ENCODE measurements at regions not wholly inside any gene's neighbourhood (a gene's known extent, or its start where the extent isn't known, plus 50 kb on each side); places are given as distances from the start of the nearest gene placed in this dataset.

GRCh38 chr2:120829633-120830025 lies 94.0 kb downstream of the GLI2 start:
- no peak for DNase-seq

DNA sequence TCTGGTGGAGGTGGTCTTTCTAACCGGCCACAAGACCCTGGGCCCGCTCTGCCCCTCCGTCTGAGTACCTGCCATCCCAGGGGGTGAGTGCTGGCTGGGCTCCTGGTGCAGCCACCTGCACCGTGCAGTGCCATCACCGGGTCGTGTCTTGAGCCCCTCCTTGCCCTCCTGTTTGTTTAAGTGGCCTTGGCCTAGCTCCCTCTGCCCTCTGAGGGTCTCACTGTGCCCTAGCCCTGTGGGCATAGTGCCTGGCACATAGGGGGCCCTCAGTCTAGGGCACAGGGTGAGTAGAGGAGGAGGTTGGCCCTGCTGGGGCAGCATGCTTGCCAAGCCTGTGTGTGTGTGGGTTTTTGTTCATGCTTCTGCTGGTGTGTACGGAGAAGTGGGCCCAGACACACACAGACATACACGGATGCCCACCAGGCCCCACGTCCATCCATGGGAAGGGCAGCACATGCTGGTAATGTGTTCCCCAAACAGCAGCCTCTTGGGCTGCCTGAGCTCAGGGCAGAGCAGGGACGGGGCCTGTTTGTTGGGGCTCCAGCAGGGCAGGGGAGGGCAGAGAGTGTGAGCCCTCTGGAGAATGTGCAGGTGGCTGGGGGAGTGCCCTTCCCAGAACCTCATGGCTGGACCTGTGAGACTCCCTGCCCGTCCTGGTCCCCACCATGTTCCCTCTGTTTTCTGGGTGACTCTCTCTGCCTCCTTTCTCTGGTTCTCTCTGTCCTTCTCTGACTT lies 94.6 kb downstream of the GLI2 start:
- no peak for DNase-seq

DNA sequence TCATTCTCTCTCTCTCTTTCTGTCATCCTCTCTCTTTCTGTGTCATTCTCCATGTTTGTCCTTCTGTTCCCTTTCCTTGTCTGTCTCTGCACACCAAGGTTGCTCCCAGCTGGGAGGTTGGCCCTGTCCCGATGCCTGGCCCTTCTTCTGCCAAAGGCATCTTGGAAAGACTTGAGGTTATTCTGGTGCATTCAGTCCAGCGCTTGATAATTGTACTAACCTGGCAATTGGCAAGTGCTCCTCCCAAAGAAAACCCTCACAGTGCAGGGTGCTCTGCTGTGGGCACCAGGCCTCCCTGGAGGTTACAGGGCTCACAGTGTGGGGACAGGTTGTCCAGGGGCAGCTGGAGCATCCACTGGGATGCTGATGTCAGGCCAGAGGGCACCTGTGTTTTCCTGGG lies 95.4 kb downstream of the GLI2 start:
- no peak for DNase-seq

GRCh38 chr2:120831891-120832290 lies 96.2 kb downstream of the GLI2 start:
- no peak for DNase-seq

DNA sequence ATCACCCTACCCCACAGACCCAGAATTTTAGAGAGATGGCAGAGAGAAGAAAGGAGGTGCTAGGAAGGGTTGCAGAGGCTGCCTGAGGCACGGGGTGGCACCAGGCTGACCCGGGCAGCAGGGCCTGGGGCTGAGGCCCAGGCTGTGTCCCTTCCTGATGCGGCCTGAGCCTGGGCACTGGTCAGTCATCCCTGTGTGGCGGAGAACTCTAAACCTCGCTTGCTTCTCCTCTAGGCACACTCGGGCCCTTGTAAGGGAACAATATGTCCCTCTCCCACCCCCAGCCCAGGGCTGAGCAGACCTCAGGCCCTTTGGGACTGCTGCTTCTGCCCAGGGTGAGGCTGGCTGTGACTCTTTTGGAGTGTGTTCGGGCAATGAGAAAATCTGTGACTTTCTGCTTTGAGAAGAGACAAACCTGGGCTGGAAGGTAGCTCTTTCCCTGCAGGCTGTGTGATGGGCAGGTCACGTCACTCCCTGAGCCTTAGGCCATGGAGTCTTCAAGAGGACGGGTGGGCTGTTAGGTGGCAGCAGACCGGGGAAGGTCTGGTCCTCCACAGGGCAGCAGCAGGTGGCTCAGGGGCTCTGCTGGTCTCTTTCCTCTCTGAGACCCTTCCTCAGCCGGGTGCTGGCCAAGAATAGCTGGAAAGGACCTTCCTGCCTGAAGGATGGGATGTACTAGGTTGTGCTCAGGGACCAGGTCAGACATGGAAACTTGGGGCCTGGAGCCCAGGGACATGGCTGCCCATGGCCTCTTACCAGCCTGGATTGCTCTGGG lies 96.8 kb downstream of the GLI2 start:
- no peak for DNase-seq

- DNase-seq, result no peak
Measured at GRCh38 chr2:120833127-120833675, 97.5 kb downstream of the GLI2 start.

DNA sequence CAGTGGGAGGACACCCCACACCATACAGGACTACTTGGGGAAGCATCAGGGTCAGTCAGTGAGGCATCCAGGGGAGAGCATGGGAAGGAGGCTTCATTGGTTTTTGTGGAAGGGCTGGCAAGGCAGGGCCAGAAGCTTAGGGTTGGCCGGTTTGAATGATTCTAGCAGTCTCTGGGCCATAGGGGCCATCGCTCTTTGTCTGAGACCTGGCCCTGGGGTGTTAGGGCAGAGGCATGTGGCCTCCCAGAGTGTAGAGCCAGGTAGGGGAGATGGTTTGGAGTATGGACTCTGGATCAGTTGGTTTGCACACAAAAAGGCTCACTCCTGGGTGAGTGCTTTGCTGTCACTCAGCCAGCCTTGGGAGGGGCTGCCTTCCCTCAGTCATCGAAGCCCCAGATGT lies 98.5 kb downstream of the GLI2 start:
- DNase-seq, result no peak

DNA sequence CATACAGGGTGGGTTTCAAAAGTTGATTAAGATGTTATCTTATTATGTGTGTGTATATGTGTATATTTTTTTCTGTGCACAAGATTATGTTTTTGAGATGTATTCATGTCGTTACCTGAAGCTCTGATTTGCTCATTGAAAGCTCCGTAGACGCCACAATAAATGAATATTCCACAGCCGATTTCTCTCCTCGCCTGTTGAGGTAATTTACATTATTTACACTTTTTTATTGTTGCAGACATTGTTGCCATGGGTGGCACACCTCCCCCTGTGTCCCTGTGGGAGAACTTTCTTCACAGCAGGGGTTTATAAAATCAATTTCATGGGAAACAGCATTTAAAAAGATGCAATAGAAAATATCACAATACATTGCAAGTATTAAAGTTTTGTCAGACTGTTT lies 100.6 kb downstream of the GLI2 start:
- no peak for DNase-seq

DNA sequence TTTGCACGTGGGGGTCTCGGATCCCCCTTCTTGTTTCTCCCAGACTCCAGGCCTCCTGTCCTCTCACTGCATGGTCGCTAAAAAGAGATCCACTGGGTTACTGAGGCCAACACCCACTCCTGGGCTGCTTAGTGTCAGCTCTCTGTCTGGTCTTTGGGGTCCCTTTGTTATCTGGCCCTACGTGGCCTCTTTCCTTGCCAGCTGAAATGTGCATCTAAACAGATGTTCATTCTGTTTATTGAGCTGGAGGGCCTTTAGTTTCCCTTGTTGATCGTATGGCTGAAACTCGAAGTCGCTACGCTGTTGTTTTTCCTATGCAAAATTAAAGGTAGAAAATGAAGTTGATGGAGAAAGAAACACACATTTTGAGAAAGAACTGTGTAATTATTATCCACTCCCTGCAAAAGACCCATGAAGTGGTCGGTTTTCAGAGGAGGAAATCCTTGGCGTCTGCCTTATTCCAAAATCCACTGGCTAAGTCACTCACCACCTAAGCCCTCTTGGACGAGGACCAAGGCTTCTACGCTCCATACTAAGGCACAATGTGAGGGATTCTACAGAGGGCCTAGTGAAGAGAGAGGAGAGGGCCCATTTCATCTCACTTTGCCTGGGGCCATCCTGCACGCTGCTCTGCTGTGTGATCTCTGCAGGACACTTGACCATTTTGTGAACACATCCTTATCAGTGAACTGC lies 105.3 kb downstream of the GLI2 start:
- DNase-seq, result no peak

DNA sequence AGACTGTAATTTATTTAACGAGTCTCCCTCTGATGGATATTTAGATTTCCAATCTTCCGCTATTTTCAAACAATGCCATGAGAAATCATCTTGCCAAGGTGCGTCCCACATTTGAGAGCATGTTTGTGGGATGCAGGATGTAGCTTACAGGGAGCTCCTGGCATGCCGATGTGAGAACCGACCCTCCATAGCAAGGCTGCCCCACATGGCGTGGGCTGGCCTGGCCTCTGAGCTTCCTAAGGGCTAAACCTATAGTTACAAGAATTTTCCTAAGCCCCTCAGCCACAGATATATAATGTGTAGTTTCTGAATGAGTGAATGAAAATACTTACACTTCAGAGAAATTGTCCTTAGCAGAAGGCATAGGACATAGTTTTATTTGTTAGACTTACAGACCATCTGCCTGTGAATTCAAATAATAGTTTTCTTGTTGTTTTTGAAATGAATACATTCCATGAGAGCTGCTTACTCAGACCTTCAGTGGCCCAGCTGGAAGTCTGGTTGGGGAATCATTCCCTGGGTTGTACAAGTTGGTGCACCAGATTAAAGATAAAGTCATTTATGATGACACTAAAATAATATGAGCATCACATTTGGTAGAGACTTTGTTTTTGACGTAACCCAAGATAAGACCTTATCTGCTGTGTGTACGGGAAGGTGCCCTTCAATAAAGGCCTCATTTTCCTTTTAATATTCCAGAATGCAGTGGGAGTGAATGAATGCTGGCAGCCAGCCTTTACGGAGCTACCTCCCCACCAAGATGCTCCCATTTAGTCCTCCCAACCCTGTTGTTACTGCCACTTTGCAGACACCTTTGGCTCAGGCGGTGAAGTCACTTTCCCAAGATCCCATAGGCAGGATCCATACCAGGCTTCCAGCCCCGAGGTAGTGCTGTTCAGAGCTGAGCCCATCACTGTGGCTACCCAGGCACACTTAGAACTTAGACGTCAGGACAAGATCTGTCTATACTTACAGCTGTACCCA lies 107.1 kb downstream of the GLI2 start:
- DNase-seq, result no peak

- DNase-seq, result no peak
Measured at GRCh38 chr2:120844070-120844738, 108.5 kb downstream of the GLI2 start.

GRCh38 chr2:120845277-120845676 lies 109.6 kb downstream of the GLI2 start:
- DNase-seq, result no peak

DNA sequence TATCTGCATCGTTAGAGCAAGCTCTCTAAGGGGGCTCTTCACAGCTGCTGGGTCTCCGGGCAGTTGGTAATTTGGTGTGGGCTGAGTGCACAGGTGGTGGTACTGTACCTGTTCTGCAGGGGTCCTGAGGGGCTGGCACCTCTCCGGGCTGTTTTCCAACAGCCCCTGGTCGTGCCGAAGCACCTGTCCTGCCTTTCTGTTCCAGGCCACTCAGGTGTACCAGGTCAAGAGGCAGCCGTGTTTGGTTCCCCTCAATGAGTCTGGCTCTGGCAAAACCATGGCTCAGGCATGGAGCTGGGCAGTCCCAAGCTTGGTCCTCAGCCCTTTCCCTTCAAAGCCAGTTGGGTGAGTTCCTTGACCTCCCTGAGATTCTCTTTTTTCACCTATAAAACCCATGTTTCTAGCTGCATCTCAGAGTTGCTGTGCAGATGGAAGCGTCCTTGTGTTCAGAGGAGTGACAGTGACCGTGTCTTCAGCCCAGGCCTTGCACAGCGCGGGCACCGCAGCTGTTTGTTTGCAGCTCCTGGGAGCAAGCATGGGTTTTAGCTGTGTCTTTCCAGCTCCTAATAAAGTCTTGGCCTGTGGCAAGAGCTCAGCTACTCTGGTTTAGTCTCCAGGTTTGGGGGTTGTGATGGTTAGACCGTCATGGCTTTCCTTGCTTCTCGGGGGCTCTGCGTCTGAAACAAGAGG lies 110.9 kb downstream of the GLI2 start:
- DNase-seq, result no peak

GRCh38 chr2:120847700-120848321 lies 112.1 kb downstream of the GLI2 start:
- DNase-seq, result no peak

GRCh38 chr2:120849278-120849677 lies 113.6 kb downstream of the GLI2 start:
- DNase-seq, result no peak

GRCh38 chr2:120850551-120850950 lies 114.9 kb downstream of the GLI2 start:
- no peak for DNase-seq

- DNase-seq, result no peak
Measured at GRCh38 chr2:120851116-120851773, 115.6 kb downstream of the GLI2 start.

DNA sequence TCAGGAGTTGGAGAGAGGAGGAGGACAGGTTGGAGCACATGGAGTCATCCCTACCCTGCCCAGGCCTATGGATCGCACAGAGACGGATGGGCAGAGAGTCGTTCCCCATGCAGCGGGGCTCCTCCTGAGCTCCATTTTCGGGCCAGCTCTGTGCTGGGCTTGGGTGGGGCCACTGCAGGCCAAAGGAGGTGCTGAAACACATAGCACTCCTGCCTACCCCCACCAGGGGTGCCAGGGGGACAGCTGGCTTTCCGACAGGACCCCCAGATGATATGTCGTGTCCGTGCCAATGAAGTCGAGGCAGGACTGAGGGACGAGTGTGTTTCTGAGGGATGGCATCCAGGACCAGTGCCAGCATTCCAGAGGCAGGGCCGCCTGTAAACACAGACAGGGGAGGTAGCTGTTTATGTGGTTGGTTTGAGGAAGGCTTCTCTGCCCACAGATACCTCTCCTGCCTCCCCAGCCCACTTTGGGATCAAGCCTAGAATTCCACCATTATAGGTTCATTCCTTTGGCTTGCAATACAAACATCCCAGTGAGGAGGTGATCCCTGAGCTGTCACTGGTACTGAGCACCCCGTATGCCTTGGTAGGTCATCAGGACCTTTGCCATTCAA lies 116.6 kb downstream of the GLI2 start:
- DNase-seq, result no peak

- no peak for DNase-seq
Measured at GRCh38 chr2:120853306-120854013, 117.8 kb downstream of the GLI2 start.
